GM12878 (cell line): ENCODE measurements at regions not wholly inside any gene's neighbourhood (a gene's known extent, or its start where the extent isn't known, plus 50 kb on each side); places are given as distances from the start of the nearest gene placed in this dataset.

Experiments
- ATAC-seq: fragments of 200-7000 bp; cut with Tn5 transposase; 3 replicates; pipeline ENCODE4 v1.9.1; 2020; ENCODE audit warnings: mild to moderate bottlenecking, moderate library complexity
- BruUV-seq: library from RNA; stranded (reverse); fragments of 400-500 nt; replicated peaks from 2 replicates; lab custom pipeline; 2021; lab: Mats Ljungman, UMichigan
- CTCF ChIA-PET: fragments of 300-600 bp; sonication (Branson Sonifier 250); formaldehyde crosslinking; extraction: SDS; loops from one replicate; lab custom pipeline; 2021; ENCODE audit warnings: inconsistent platforms; lab: Yijun Ruan, JAX
- POLR2A ChIA-PET: fragments of 350-600 bp; formaldehyde crosslinking; extraction: SDS; loops from one replicate; lab custom pipeline; 2021; ENCODE audit warnings: inconsistent platforms; lab: Charles Lee
- RAD21 ChIA-PET: fragments of 300-600 bp; sonication (Branson Sonifier 250); formaldehyde crosslinking; loops from one replicate; lab custom pipeline; 2023; ENCODE audit warnings: antibody characterized with exemption; ENCODE audit not compliant: unreplicated experiment; lab: Charles Lee
- SMC1A ChIA-PET: fragments of 300-600 bp; sonication (Branson Sonifier 250); formaldehyde crosslinking; loops from one replicate; lab custom pipeline; 2023; ENCODE audit not compliant: unreplicated experiment, uncharacterized antibody; lab: Charles Lee
- DNase-seq: peaks from one replicate; pipeline ENCODE4 v3.0.0-alpha.2; 2011; ENCODE audit warnings: low read depth, low spot score
- FAIRE-seq: peaks from 3 replicates; lab custom pipeline; 2011; peaks lifted over from hg19 to GRCh38; lab: Jason Lieb, UNC
- H2AFZ ChIP-seq: 2 replicates; pipeline ENCODE4 v1.6.0; 2011; ENCODE audit warnings: low read depth, low read length, control low read depth; ENCODE audit not compliant: control insufficient read depth
- H3K27ac ChIP-seq: 2 replicates; pipeline ENCODE4 v1.5.1; 2011; ENCODE audit warnings: control low read depth; ENCODE audit not compliant: control insufficient read depth, insufficient read depth
- H3K27me3 ChIP-seq, 2 experiments: replicated peaks in 1 of 2; 2 replicates each; pipeline versions ENCODE4 v1.6.0 to v1.6.1; 2011; ENCODE audit warnings: low read length in 1 of 2; ENCODE audit not compliant: control insufficient read depth in 2 of 2, insufficient read depth in 2 of 2
- H3K36me3 ChIP-seq, 2 experiments: 2 replicates each; pipeline ENCODE4 v1.5.1; 2011; ENCODE audit warnings: low read length in 1 of 2; ENCODE audit not compliant: control insufficient read depth in 2 of 2, insufficient read depth in 2 of 2
- H3K4me1 ChIP-seq: 2 replicates; pipeline ENCODE4 v1.6.1; 2011; ENCODE audit warnings: mild to moderate bottlenecking, low read length, moderate library complexity, mixed read lengths; ENCODE audit not compliant: control insufficient read depth, insufficient read depth
- H3K4me2 ChIP-seq: 2 replicates; pipeline ENCODE4 v1.6.0; 2011; ENCODE audit warnings: control low read depth; ENCODE audit not compliant: control insufficient read depth, insufficient read depth
- H3K4me3 ChIP-seq: fragments of 200-600 bp; sonication (generic); 2 replicates; pipeline ENCODE4 v1.5.1; 2016
- H3K79me2 ChIP-seq: 2 replicates; pipeline ENCODE4 v1.6.0; 2011; ENCODE audit warnings: low read length; ENCODE audit not compliant: control insufficient read depth, insufficient read depth
- H3K9ac ChIP-seq: 2 replicates; pipeline ENCODE4 v1.8.0; 2011; ENCODE audit warnings: low read length, control low read depth, mixed read lengths; ENCODE audit not compliant: control insufficient read depth, insufficient read depth
- H3K9me3 ChIP-seq: replicated peaks from 3 replicates; pipeline ENCODE4 v1.5.1; 2011; ENCODE audit warnings: mild to moderate bottlenecking, low read length; ENCODE audit not compliant: control insufficient read depth, insufficient read depth
- H4K20me1 ChIP-seq: 2 replicates; pipeline ENCODE4 v1.6.0; 2011; ENCODE audit not compliant: control insufficient read depth, insufficient read depth
- ATF3 ChIP-seq: IDR thresholded peaks from 2 replicates; pipeline ENCODE4 v1.6.1; 2011; ENCODE audit warnings: low read depth, mild to moderate bottlenecking, low read length, moderate library complexity, borderline replicate concordance; ENCODE audit errors: extremely low read depth
- BCL11A ChIP-seq: IDR thresholded peaks from 2 replicates; pipeline ENCODE4 v1.6.1; 2011; ENCODE audit warnings: low read depth, low read length
- BCL3 ChIP-seq: IDR thresholded peaks from 2 replicates; pipeline ENCODE4 v1.6.1; 2011; ENCODE audit warnings: borderline replicate concordance, low read depth, mild to moderate bottlenecking, moderate library complexity, low read length; ENCODE audit not compliant: insufficient read depth, poor library complexity, severe bottlenecking
- CHD4 ChIP-seq: fragments of 200-600 bp; sonication (generic); IDR thresholded peaks from 2 replicates; pipeline ENCODE4 v1.6.1; 2016; ENCODE audit warnings: mild to moderate bottlenecking
- ELK1 ChIP-seq: IDR thresholded peaks from 2 replicates; pipeline ENCODE4 v1.6.1; 2012; ENCODE audit warnings: low read depth, low read length, improper control_type of control experiment
- IRF4 ChIP-seq: IDR thresholded peaks from 2 replicates; pipeline ENCODE4 v1.6.1; 2011; ENCODE audit warnings: low read depth, low read length
- JUND ChIP-seq: IDR thresholded peaks from 2 replicates; pipeline ENCODE4 v1.6.1; 2012; ENCODE audit warnings: low read depth, mild to moderate bottlenecking, low read length, improper control_type of control experiment, moderate library complexity
- KLF5 ChIP-seq: fragments of 450-650 bp; IDR thresholded peaks from 2 replicates; pipeline ENCODE4 v1.6.1; 2014; ENCODE audit warnings: mild to moderate bottlenecking; ENCODE audit not compliant: partially characterized antibody
- MEF2B ChIP-seq: fragments of 450-650 bp; IDR thresholded peaks from 2 replicates; pipeline ENCODE4 v1.6.1; 2018; ENCODE audit warnings: mild to moderate bottlenecking, moderate library complexity; ENCODE audit not compliant: partially characterized antibody, poor library complexity, severe bottlenecking
- NFYA ChIP-seq: IDR thresholded peaks from 2 replicates; pipeline ENCODE4 v1.6.1; 2011; ENCODE audit warnings: low read depth, mild to moderate bottlenecking, low read length, improper control_type of control experiment, borderline replicate concordance
- NFYB ChIP-seq: IDR thresholded peaks from 2 replicates; pipeline ENCODE4 v1.6.1; 2011; ENCODE audit warnings: low read depth, mild to moderate bottlenecking, low read length, improper control_type of control experiment, moderate library complexity; ENCODE audit not compliant: insufficient read depth
- RAD51 ChIP-seq: fragments of 450-650 bp; IDR thresholded peaks from 2 replicates; pipeline ENCODE4 v1.6.1; 2016; ENCODE audit warnings: moderate library complexity, mild to moderate bottlenecking, inconsistent platforms
- RUNX3 ChIP-seq: IDR thresholded peaks from 2 replicates; pipeline ENCODE4 v1.6.1; 2012; ENCODE audit warnings: low read length, inconsistent platforms
- STAT1 ChIP-seq: fragments of 450-650 bp; conservative IDR thresholded peaks from 2 replicates; pipeline ENCODE4 v1.6.1; 2014; ENCODE audit warnings: antibody characterized with exemption, mild to moderate bottlenecking
- SUZ12 ChIP-seq: fragments of 200-600 bp; sonication (generic); IDR thresholded peaks from one replicate; pipeline ENCODE4 v1.6.1; 2018; ENCODE audit warnings: antibody characterized with exemption, mild to moderate bottlenecking; ENCODE audit not compliant: unreplicated experiment
- ZBTB4 ChIP-seq: fragments of 450-650 bp; formaldehyde crosslinking; IDR thresholded peaks from 2 replicates; pipeline ENCODE4 v1.4.0; 2022; ENCODE audit warnings: mild to moderate bottlenecking, moderate library complexity
- WGBS: methylation state at CpG from one replicate; pipeline ENCODE4 v1.1.6; 2016; ENCODE audit warnings: low lambda C conversion rate; ENCODE audit not compliant: insufficient replicate concordance, insufficient coverage; ENCODE audit errors: missing lambda C conversion rate; 5-methylcytosine and 5-hydroxymethylcytosine counted together
- in situ Hi-C: fragments of 300-500 bp; cut with MboI; formaldehyde crosslinking; loops from 9 replicates; pipeline ENCODE4 v1.14.3; 2018; ENCODE audit warnings: mixed read lengths
- intact Hi-C: fragments of 100-400 bp; cut with micrococcal nuclease; formaldehyde crosslinking; loops from one replicate; pipeline ENCODE4 v1.14.2; 2022; ENCODE audit not compliant: unreplicated experiment

GRCh38 chr1:189941922-189942321, 535.7 kb downstream of the BRINP3 start:
- ATAC-seq (no peak), FAIRE-seq (no peak), DNase-seq (no peak)
- WGBS, result 4% methylated on average over 1 of the region's 1 CpG
- in situ Hi-C loops (no loop called here), intact Hi-C loops (no loop called here)
- SMC1A ChIA-PET, result no interaction called here
- POLR2A ChIA-PET, result no interaction called here
- H3K79me2 ChIP-seq, result no peaks in the 10 kb centered on the region
- no peak overlapping the region for H2AFZ ChIP-seq
- H4K20me1 ChIP-seq, result no peaks in the 10 kb centered on the region
- no peak overlapping the region for H3K4me3 ChIP-seq
- H3K27ac ChIP-seq, result no peak overlapping the region
- BruUV-seq, result no TSS peak
- H3K4me1 ChIP-seq, result no peaks in the 10 kb centered on the region
- RAD21 ChIA-PET, result no interaction called here
- CTCF ChIA-PET, result no interaction called here
- H3K27me3 ChIP-seq, result no peaks in the 10 kb centered on the region
- no peaks in the 10 kb centered on the region for H3K9me3 ChIP-seq
- H3K36me3 ChIP-seq, result no peaks in the 10 kb centered on the region
- no peak overlapping the region for H3K4me2 ChIP-seq
- no peak overlapping the region for H3K9ac ChIP-seq
- no peak for TF ChIP-seq IRF4
- TF ChIP-seq ATF3, result no peak
- no peak for TF ChIP-seq MEF2B
- no peak for TF ChIP-seq RAD51
- TF ChIP-seq CHD4, result no peak
- TF ChIP-seq ZBTB4 (CRISPR knock-in tag), result no peak
- TF ChIP-seq RUNX3, result no peak
- no peak for TF ChIP-seq NFYA
- TF ChIP-seq NFYB, result no peak
- TF ChIP-seq STAT1, result no peak
- no peak for TF ChIP-seq KLF5
- no peak for TF ChIP-seq BCL11A
- TF ChIP-seq ELK1, result no peak
- TF ChIP-seq BCL3, result no peak
- TF ChIP-seq JUND, result no peak
- TF ChIP-seq SUZ12, result no peak
